HepG2 (cell line): ENCODE measurements at regions not wholly inside any gene's neighbourhood (a gene's known extent, or its start where the extent isn't known, plus 50 kb on each side); places are given as distances from the start of the nearest gene placed in this dataset.

Experiments used
- ATAC-seq: fragments of 200-7000 bp; cut with Tn5 transposase; 3 replicates; pipeline ENCODE4 v1.9.1; 2020; ENCODE audit warnings: mild to moderate bottlenecking, moderate library complexity
- BruUV-seq: library from RNA; stranded (reverse); fragments of 400-500 nt; replicated peaks from 2 replicates; lab custom pipeline; 2021; lab: Mats Ljungman, UMichigan
- CTCF ChIA-PET: fragments of 300-600 bp; formaldehyde crosslinking; extraction: SDS; loops from one replicate; lab custom pipeline; 2021; ENCODE audit warnings: low total read pairs, inconsistent platforms, low intra/inter-chr PET ratio; lab: Yijun Ruan, JAX
- POLR2A ChIA-PET: fragments of 350-600 bp; sonication (Branson Sonifier 250); formaldehyde crosslinking; loops from one replicate; lab custom pipeline; 2020; ENCODE audit warnings: antibody characterized with exemption, inconsistent platforms; lab: Yijun Ruan, JAX
- DNase-seq: peaks from one replicate; pipeline ENCODE4 v3.0.0-alpha.2; 2015; ENCODE audit warnings: low spot score
- FAIRE-seq: peaks from 3 replicates; lab custom pipeline; 2011; peaks lifted over from hg19 to GRCh38; lab: Jason Lieb, UNC
- H2AFZ ChIP-seq: one replicate; pipeline ENCODE4 v1.6.1; 2011; ENCODE audit warnings: low read length, inconsistent platforms
- H3K27ac ChIP-seq: fragments of 300-600 bp; 3 replicates; pipeline ENCODE4 v1.8.0; 2011; ENCODE audit warnings: mixed run types, mild to moderate bottlenecking, mixed read lengths, low read length, inconsistent platforms; ENCODE audit not compliant: insufficient read depth; ENCODE audit errors: extremely low read length
- H3K27me3 ChIP-seq, 2 experiments: fragments of 200-600 bp in 1 of 2; 2 replicates in 1 of 2; 3 replicates in 1 of 2; pipeline versions ENCODE4 v1.6.0 to v1.8.0; 2011; ENCODE audit warnings: low read length in 2 of 2, mild to moderate bottlenecking in 2 of 2, moderate library complexity in 2 of 2, inconsistent platforms in 1 of 2; ENCODE audit not compliant: insufficient read depth in 2 of 2, control insufficient read depth in 1 of 2
- H3K36me3 ChIP-seq, 2 experiments: fragments of 200-600 bp in 1 of 2; replicated peaks in 1 of 2; 2 replicates in 1 of 2; 3 replicates in 1 of 2; pipeline versions ENCODE4 v1.5.1 to v1.8.0; 2011; ENCODE audit warnings: low read length in 2 of 2, inconsistent platforms in 1 of 2; ENCODE audit not compliant: insufficient read depth in 2 of 2, control insufficient read depth in 1 of 2
- H3K4me1 ChIP-seq: 2 replicates; pipeline ENCODE4 v1.5.1; 2012; ENCODE audit warnings: low read length, inconsistent platforms; ENCODE audit not compliant: insufficient read depth
- H3K4me2 ChIP-seq: 2 replicates; pipeline ENCODE4 v1.6.0; 2011; ENCODE audit warnings: low read depth, low read length, inconsistent platforms
- H3K4me3 ChIP-seq, 3 experiments: fragments of 200-600 bp in 1 of 3; sonication (generic), shearing (Covaris generic) in 1 of 3; replicated peaks in 1 of 3; 2 replicates each; pipeline ENCODE4 v1.5.1; 2011 to 2016; ENCODE audit warnings: low read length in 3 of 3, inconsistent platforms in 2 of 3, low read depth in 2 of 3, mild to moderate bottlenecking in 2 of 3, control low read depth in 1 of 3, mixed read lengths in 1 of 3; ENCODE audit not compliant: insufficient read depth in 1 of 3
- H3K79me2 ChIP-seq: one replicate; pipeline ENCODE4 v1.6.1; 2011; ENCODE audit warnings: low read length, inconsistent platforms; ENCODE audit not compliant: insufficient read depth
- H3K9ac ChIP-seq: 2 replicates; pipeline ENCODE4 v1.6.0; 2011; ENCODE audit warnings: mild to moderate bottlenecking, low read depth, low read length, inconsistent platforms; ENCODE audit not compliant: insufficient read depth
- H3K9me3 ChIP-seq: 2 replicates; pipeline ENCODE4 v1.5.1; 2012; ENCODE audit warnings: mild to moderate bottlenecking, low read length
- H4K20me1 ChIP-seq: 2 replicates; pipeline ENCODE4 v1.6.0; 2011; ENCODE audit warnings: inconsistent platforms, mild to moderate bottlenecking, low read length, moderate library complexity; ENCODE audit not compliant: insufficient read depth
- ARNTL ChIP-seq: sonication (generic); formaldehyde crosslinking; IDR thresholded peaks from 2 replicates; pipeline ENCODE4 v1.4.0; 2020; ENCODE audit warnings: mild to moderate bottlenecking, missing genetic modification reagents
- FOXO1 ChIP-seq: sonication (generic); formaldehyde crosslinking; IDR thresholded peaks from 2 replicates; pipeline ENCODE4 v1.4.0; 2020; ENCODE audit warnings: missing genetic modification reagents
- GTF3A ChIP-seq: sonication (generic); formaldehyde crosslinking; conservative IDR thresholded peaks from 2 replicates; pipeline ENCODE4 v1.4.0; 2020; ENCODE audit warnings: mild to moderate bottlenecking, missing genetic modification reagents
- MBNL3 ChIP-seq: fragments of 250-450 bp; sonication (Bioruptor Pico); conservative IDR thresholded peaks from 2 replicates; pipeline ENCODE4 v1.8.0; 2022; ENCODE audit warnings: mild to moderate bottlenecking, inconsistent platforms
- MEIS2 ChIP-seq: sonication (generic); formaldehyde crosslinking; IDR thresholded peaks from 2 replicates; pipeline ENCODE4 v1.9.0; 2021; ENCODE audit warnings: mild to moderate bottlenecking, missing genetic modification reagents
- RFX1 ChIP-seq: fragments of 450-650 bp; IDR thresholded peaks from 2 replicates; pipeline ENCODE4 v1.6.1; 2017
- SOX5 ChIP-seq: IDR thresholded peaks from 2 replicates; pipeline ENCODE4 v1.6.1; 2016; ENCODE audit warnings: borderline replicate concordance
- WIZ ChIP-seq: sonication (generic); formaldehyde crosslinking; IDR thresholded peaks from 2 replicates; pipeline ENCODE4 v1.5.1; 2020; ENCODE audit warnings: mild to moderate bottlenecking, missing genetic modification reagents
- ZBTB14 ChIP-seq: sonication (generic); formaldehyde crosslinking; IDR thresholded peaks from 2 replicates; pipeline ENCODE4 v1.4.0; 2020; ENCODE audit warnings: missing genetic modification reagents
- ZNF264 ChIP-seq: sonication (generic); formaldehyde crosslinking; IDR thresholded peaks from 2 replicates; pipeline ENCODE4 v1.4.0; 2020; ENCODE audit warnings: missing genetic modification reagents
- ZNF430 ChIP-seq: sonication (generic); formaldehyde crosslinking; IDR thresholded peaks from 2 replicates; pipeline ENCODE4 v1.9.0; 2021; ENCODE audit warnings: mild to moderate bottlenecking, missing genetic modification reagents
- ZNF468 ChIP-seq: sonication (generic); formaldehyde crosslinking; IDR thresholded peaks from 2 replicates; pipeline ENCODE4 v1.8.0; 2022; ENCODE audit warnings: mild to moderate bottlenecking, moderate library complexity, missing genetic modification reagents
- ZNF850 ChIP-seq: sonication (generic); formaldehyde crosslinking; conservative IDR thresholded peaks from 2 replicates; pipeline ENCODE4 v1.9.0; 2021; ENCODE audit warnings: mild to moderate bottlenecking, missing genetic modification reagents
- ZXDC ChIP-seq: sonication (generic); formaldehyde crosslinking; IDR thresholded peaks from 2 replicates; pipeline ENCODE4 v1.5.0; 2020; ENCODE audit warnings: mild to moderate bottlenecking, missing genetic modification reagents
- WGBS: methylation state at CpG from one replicate; pipeline ENCODE4 v1.1.6; 2017; ENCODE audit warnings: low lambda C conversion rate; 5-methylcytosine and 5-hydroxymethylcytosine counted together
- in situ Hi-C: cut with HindIII; loops from 2 replicates; pipeline ENCODE4 v1.10.0; 2017; ENCODE audit warnings: low pct_unique_long_range_greater_than_20kb; ENCODE audit not compliant: extremely low pct_ligation_motif_present
- intact Hi-C: fragments of 100-400 bp; cut with micrococcal nuclease; formaldehyde crosslinking; loops from one replicate; pipeline ENCODE4 v1.10.0; 2022; ENCODE audit not compliant: unreplicated experiment

- FAIRE-seq (no peak), ATAC-seq (no peak), DNase-seq (no peak)
- no peak overlapping the region for H2AFZ ChIP-seq
- in situ Hi-C loops (no loop called here), intact Hi-C loops (no loop called here)
- no peaks in the 10 kb centered on the region for H3K36me3 ChIP-seq
- no peaks in the 10 kb centered on the region for H3K27me3 ChIP-seq
- peaks cover 22% of the 10 kb centered on the region for H3K4me1 ChIP-seq
- H3K4me3 ChIP-seq, result no peak overlapping the region
- no TSS peak for BruUV-seq
- H3K9me3 ChIP-seq, result no peaks in the 10 kb centered on the region
- no peaks in the 10 kb centered on the region for H4K20me1 ChIP-seq
- WGBS, result 75% methylated on average over 2 of the region's 2 CpGs
- no peak overlapping the region for H3K4me2 ChIP-seq
- no peaks in the 10 kb centered on the region for H3K79me2 ChIP-seq
- POLR2A ChIA-PET, result interaction anchor here (1.5 kb wide), 1 partner anchor 33 kb away, joined by 7 read pairs; no protein-coding TSS in a partner anchor
- CTCF ChIA-PET, result no interaction called here
- H3K9ac ChIP-seq, result no peak overlapping the region
- no peak overlapping the region for H3K27ac ChIP-seq
- TF ChIP-seq SOX5 (CRISPR knock-in tag), result no peak
- no peak for TF ChIP-seq ZNF430 (CRISPR knock-in tag)
- TF ChIP-seq FOXO1 (CRISPR knock-in tag), result no peak
- no peak for TF ChIP-seq ZNF850 (CRISPR knock-in tag)
- TF ChIP-seq RFX1, result no peak
- TF ChIP-seq ARNTL, result no peak
- no peak for TF ChIP-seq MEIS2 (CRISPR knock-in tag)
- TF ChIP-seq WIZ (CRISPR knock-in tag), result no peak
- TF ChIP-seq GTF3A, result no peak
- no peak for TF ChIP-seq ZBTB14
- TF ChIP-seq ZNF468, result no peak
- TF ChIP-seq ZXDC (CRISPR knock-in tag), result no peak
- TF ChIP-seq ZNF264 (CRISPR knock-in tag), result no peak
- TF ChIP-seq MBNL3 (CRISPR knock-in tag), result no peak
Measured at GRCh38 chr6:137761487-137761886, 105.6 kb upstream of the TNFAIP3 start.
